ENCODE measurements at regions not wholly inside any gene's neighbourhood (a gene's known extent, or its start where the extent isn't known, plus 50 kb on each side); places are given as distances from the start of the nearest gene placed in this dataset.

DNA sequence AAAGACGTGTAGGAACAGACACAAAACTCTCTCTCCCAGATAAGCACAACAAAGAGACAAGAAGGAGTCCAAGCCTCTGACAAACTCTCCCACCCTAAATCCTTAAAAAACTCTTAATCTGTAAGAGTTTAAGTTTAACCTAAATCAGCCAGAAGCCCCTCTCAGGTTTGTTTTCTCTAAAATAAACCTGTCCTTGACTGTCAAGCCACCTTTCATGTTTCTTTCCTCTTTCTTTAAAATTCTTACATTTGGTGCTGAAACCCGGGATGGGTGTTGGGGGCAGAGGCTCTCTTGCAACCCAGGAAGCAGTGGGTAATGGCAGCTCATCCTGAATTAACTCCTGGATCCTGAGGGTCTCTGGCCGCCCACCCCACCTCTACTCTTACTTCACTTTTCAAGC is 107.8 kb upstream of the TENT5D start:
- H3K9me3 ChIP-seq (ENCODE audit: control insufficient read depth, low read length) = peaks cover 11% of the 10 kb centered on the region
- no peak overlapping the region for H3K4me3 ChIP-seq (ENCODE audit: low read length)
- no peaks in the 10 kb centered on the region for H3K4me1 ChIP-seq (ENCODE audit: control insufficient read depth, insufficient read depth, low read length)
- H3K9ac ChIP-seq (ENCODE audit: low read length) = no peak overlapping the region
- H3K36me3 ChIP-seq (ENCODE audit: control insufficient read depth, insufficient read depth, low read length, severe bottlenecking) = no peaks in the 10 kb centered on the region
- no peak for DNase-seq (ENCODE audit: low read depth)
- no peaks in the 10 kb centered on the region for H3K27me3 ChIP-seq (replicated peaks; ENCODE audit: control insufficient read depth, insufficient read depth, low read length)

DNA sequence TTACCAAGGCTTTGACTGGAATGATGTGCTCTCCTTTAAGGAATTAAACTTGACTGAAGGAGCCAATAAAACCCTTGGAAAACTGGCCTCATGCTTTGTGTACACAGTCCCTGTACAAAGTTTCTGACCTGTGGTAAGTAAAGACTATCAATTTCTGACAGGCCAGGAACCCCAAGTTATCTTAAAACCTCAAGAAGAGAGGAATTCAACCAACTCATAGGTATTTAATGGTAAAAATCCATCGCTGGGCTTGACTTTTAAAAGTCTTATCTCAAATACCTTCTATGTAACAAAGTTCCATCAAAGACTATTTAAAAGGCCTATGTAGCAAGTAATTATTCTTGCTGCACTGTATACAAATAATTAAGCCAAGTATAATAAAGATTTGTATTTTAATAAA is 103.7 kb upstream of the TENT5D start:
- DNase-seq (ENCODE audit: low read depth) = no peak
- no peaks in the 10 kb centered on the region for H3K4me1 ChIP-seq (ENCODE audit: control insufficient read depth, insufficient read depth, low read length)
- H3K36me3 ChIP-seq (ENCODE audit: control insufficient read depth, insufficient read depth, low read length, severe bottlenecking) = no peaks in the 10 kb centered on the region
- H3K4me3 ChIP-seq (ENCODE audit: low read length) = no peak overlapping the region
- H3K9ac ChIP-seq (ENCODE audit: low read length) = no peak overlapping the region
- H3K27me3 ChIP-seq (replicated peaks; ENCODE audit: control insufficient read depth, insufficient read depth, low read length) = no peaks in the 10 kb centered on the region
- peaks cover 13% of the 10 kb centered on the region for H3K9me3 ChIP-seq (ENCODE audit: control insufficient read depth, low read length)

DNA sequence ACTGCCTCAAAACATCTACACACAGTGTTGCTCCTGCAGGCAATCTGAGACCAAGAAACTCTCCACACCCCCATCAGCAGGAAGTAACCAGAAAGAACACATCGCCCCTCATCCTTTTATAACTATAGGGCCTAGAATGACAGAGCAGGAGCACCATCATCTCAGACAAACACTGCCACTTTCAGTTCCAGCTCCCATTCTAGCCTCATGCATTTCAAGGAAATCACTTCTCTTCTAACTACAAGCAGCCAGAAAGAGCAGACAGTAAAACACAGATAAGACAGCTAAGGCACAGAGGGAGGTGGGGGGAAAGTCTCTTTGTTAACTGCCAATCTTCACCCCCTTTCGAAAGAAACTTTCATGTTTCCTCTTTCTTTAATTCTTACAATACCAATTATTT is 102.6 kb upstream of the TENT5D start:
- H3K9ac ChIP-seq (ENCODE audit: low read length) = no peak overlapping the region
- H3K27me3 ChIP-seq (replicated peaks; ENCODE audit: control insufficient read depth, insufficient read depth, low read length) = no peaks in the 10 kb centered on the region
- DNase-seq (ENCODE audit: low read depth) = no peak
- H3K4me3 ChIP-seq (ENCODE audit: low read length) = no peak overlapping the region
- peaks cover 14% of the 10 kb centered on the region for H3K9me3 ChIP-seq (ENCODE audit: control insufficient read depth, low read length)
- H3K36me3 ChIP-seq (ENCODE audit: control insufficient read depth, insufficient read depth, low read length, severe bottlenecking) = no peaks in the 10 kb centered on the region
- H3K4me1 ChIP-seq (ENCODE audit: control insufficient read depth, insufficient read depth, low read length) = no peaks in the 10 kb centered on the region

DNA sequence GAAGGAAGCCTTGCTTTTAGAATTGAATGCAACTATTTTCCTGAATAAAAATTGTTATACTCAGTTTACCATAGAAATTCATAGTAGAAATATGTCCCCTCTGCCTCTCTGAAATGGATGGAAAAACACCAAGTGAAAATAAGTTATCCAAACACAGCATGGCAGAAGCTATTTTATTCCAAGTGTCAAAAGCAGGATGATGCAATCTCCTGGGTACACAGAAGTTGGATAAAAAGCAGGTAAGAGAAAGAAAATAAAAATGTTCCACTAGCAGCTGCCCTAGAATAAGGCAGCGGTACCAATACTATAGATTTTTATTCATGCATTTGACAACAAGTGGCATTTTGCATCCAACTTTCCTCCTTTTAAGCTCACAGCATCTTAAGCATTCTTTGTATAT is 89.0 kb upstream of the TENT5D start:
- DNase-seq (ENCODE audit: low read depth) = no peak
- Histone ChIP-seq H3K4me1 (ENCODE audit: control insufficient read depth, insufficient read depth, low read length) (peaks cover 7% of the 10 kb centered on the region), H3K36me3 (ENCODE audit: control insufficient read depth, insufficient read depth, low read length, severe bottlenecking) (no peaks in the 10 kb centered on the region), H3K4me3 (ENCODE audit: low read length) (no peak overlapping the region), H3K27me3 (replicated peaks; ENCODE audit: control insufficient read depth, insufficient read depth, low read length) (no peaks in the 10 kb centered on the region), H3K9me3 (ENCODE audit: control insufficient read depth, low read length) (no peaks in the 10 kb centered on the region), H3K9ac (ENCODE audit: low read length) (no peak overlapping the region)

DNA sequence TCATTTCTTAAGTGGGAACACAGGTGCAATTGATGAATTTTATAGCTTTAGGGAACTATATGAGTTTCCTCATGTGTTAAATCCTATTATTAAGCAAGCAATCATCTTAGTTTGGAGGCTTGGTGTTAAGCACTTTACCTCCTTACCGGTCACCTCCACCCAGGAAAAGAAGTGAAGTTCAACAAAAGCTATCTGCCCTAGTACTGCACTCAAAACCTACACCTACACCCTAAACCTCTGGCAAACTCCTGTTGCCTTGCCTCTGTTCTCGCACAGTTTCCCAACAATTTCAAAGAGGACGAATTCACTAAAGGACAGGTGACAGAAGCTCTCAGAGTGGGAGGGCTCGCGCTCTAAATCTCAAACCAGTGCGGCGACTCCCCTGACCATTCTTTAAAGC is 85.7 kb upstream of the TENT5D start:
- H3K4me3 ChIP-seq (ENCODE audit: low read length) = peak overlapping the region; percentile 84
- no peaks in the 10 kb centered on the region for H3K36me3 ChIP-seq (ENCODE audit: control insufficient read depth, insufficient read depth, low read length, severe bottlenecking)
- H3K9me3 ChIP-seq (ENCODE audit: control insufficient read depth, low read length) = no peaks in the 10 kb centered on the region
- no peaks in the 10 kb centered on the region for H3K4me1 ChIP-seq (ENCODE audit: control insufficient read depth, insufficient read depth, low read length)
- DNase-seq (ENCODE audit: low read depth) = no peak
- H3K9ac ChIP-seq (ENCODE audit: low read length) = peak overlapping the region; percentile 78
- no peaks in the 10 kb centered on the region for H3K27me3 ChIP-seq (replicated peaks; ENCODE audit: control insufficient read depth, insufficient read depth, low read length)

DNA sequence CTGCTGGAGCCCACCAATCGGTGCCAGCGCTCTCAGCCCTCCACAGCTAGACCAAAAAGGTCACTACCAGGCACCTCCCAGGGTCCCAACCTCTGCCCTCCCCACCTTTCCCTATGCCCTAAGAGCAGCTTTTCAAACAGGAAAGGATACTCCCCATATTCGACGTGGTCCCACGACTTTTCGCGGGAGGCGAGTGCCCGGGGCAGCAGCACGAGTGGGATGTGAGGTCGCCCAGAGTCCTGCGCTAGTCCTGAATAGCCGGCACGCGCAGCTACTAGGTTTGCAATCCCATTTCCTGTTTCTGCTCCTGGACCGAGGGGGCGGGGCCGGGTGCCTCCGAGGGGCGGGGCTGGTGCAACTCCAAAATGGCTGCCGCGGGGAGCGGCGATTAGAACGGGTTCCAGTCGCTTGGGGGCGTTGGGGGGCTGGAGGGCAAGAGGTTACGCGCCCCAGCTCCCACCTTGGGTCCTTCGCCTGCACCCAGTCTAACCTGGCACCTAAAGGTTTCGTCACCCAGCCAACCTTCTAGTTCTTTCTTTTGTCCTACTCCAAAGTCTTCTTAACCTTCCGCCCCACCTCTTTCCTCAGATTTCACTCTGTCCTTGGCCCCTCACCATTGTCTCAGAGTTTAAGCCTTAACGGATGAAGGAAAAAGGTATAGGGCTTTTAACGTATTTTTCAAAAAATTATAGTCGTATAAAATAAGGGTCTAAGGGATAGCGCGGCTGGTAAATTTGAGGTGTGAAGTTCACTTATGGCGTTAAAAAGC is 85.0 kb upstream of the TENT5D start:
- Histone ChIP-seq H3K9me3 (ENCODE audit: control insufficient read depth, low read length) (no peaks in the 10 kb centered on the region), H3K9ac (ENCODE audit: low read length) (peak overlapping the region; percentile 78), H3K27me3 (replicated peaks; ENCODE audit: control insufficient read depth, insufficient read depth, low read length) (no peaks in the 10 kb centered on the region), H3K4me3 (ENCODE audit: low read length) (peak overlapping the region; percentile 84), H3K36me3 (ENCODE audit: control insufficient read depth, insufficient read depth, low read length, severe bottlenecking) (no peaks in the 10 kb centered on the region), H3K4me1 (ENCODE audit: control insufficient read depth, insufficient read depth, low read length) (no peaks in the 10 kb centered on the region)
- DNase-seq (ENCODE audit: low read depth) = no peak

DNA sequence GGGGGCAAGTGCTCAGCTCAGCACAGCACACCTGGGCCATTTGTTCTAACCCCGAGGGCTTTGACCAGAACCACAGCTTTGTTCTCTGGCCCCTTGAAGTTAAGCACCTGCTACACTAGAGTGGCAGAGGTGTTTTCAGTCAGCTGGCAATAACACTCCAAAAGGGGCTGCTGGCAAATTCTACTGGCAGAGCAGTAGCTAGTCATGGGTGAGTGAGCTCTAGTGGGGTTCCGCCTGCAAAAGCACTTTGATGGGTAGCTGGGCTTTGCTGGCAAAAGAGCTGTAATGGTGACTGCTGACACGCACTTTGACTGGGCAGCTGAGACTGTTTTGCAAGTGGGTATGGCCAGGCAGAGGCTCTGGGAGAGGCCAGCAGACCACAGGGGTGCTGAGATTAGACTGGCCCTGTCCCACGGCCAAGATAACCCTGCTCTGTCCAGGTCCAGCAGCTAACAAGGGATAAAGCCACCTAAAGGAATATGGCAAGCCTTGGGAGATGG is 65.2 kb upstream of the TENT5D start:
- Histone ChIP-seq H3K9ac (ENCODE audit: low read length) (no peak overlapping the region), H3K9me3 (ENCODE audit: control insufficient read depth, low read length) (peaks cover 4% of the 10 kb centered on the region), H3K4me3 (ENCODE audit: low read length) (no peak overlapping the region), H3K36me3 (ENCODE audit: control insufficient read depth, insufficient read depth, low read length, severe bottlenecking) (no peaks in the 10 kb centered on the region), H3K4me1 (ENCODE audit: control insufficient read depth, insufficient read depth, low read length) (no peaks in the 10 kb centered on the region), H3K27me3 (replicated peaks; ENCODE audit: control insufficient read depth, insufficient read depth, low read length) (peaks cover 5% of the 10 kb centered on the region)
- no peak for DNase-seq (ENCODE audit: low read depth)
